ENCODE measurements at regions not wholly inside any gene's neighbourhood (a gene's known extent, or its start where the extent isn't known, plus 50 kb on each side); places are given as distances from the start of the nearest gene placed in this dataset.

DNA sequence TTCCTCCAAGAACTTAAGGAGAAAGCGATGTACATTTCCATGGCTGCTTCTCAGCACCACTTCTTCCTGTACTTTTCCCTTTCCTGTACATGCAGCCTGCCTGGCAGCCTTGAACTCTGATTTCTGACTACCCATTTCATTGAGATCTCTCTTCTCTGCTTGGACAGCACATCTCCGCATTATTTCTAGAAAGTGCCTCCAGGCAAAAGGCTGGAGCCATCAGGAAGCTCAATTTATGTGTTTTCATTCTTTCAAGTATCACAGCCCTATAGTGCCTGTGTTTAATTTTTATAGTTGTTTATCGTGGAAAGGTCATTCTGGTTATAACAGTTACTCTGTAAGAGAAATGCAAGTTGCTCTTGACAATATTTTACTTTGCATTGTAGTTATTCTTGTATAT, 688.0 kb upstream of the ANKRD30A start:
- Mint-ChIP-seq H3K9me3 (peaks cover 3 to 14% (median 8%) of the 10 kb centered on the region in 7 donors), H3K27me3 (peaks cover 4% of the 10 kb centered on the region), H3K4me1 (no peaks in the 10 kb centered on the region), H3K36me3 (no peaks in the 10 kb centered on the region), H3K4me3 (no peak overlapping the region), H3K27ac (no peak overlapping the region)
- ATAC-seq (ENCODE audit: low read depth in 2 of 2) (no peak), DNase-seq (no peak)
- Histone ChIP-seq H3K27ac (ENCODE audit: insufficient read depth, low read length, poor library complexity, severe bottlenecking) (no peak overlapping the region), H3K9me3 (ENCODE audit: control insufficient read depth in 2 of 2, low read length in 2 of 2) (no peaks in the 10 kb centered on the region), H3K36me3 (ENCODE audit: control insufficient read depth, insufficient read depth, low read length) (no peaks in the 10 kb centered on the region), H3K4me3 (ENCODE audit: low read depth, low read length) (no peak overlapping the region), H3K27me3 (ENCODE audit: control insufficient read depth, insufficient read depth, low read length) (no peaks in the 10 kb centered on the region), H3K4me1 (ENCODE audit: control insufficient read depth, insufficient read depth, low read length, poor library complexity, severe bottlenecking) (no peaks in the 10 kb centered on the region)

GRCh38 chr10:36428507-36428906, 696.9 kb upstream of the ANKRD30A start:
- H3K4me3 ChIP-seq (ENCODE audit: low read depth, low read length) = no peak overlapping the region
- H3K4me1 ChIP-seq (ENCODE audit: control insufficient read depth, insufficient read depth, low read length, poor library complexity, severe bottlenecking) = no peaks in the 10 kb centered on the region
- H3K36me3 Mint-ChIP-seq = no peaks in the 10 kb centered on the region
- H3K27me3 ChIP-seq (ENCODE audit: control insufficient read depth, insufficient read depth, low read length) = no peaks in the 10 kb centered on the region
- H3K27ac Mint-ChIP-seq = no peak overlapping the region
- H3K27ac ChIP-seq (ENCODE audit: insufficient read depth, low read length, poor library complexity, severe bottlenecking) = no peak overlapping the region
- no peaks in the 10 kb centered on the region for H3K36me3 ChIP-seq (ENCODE audit: control insufficient read depth, insufficient read depth, low read length)
- H3K9me3 ChIP-seq (ENCODE audit: control insufficient read depth in 2 of 2, low read length in 2 of 2) = peaks cover 0 to 2% of the 10 kb centered on the region in 2 experiments
- H3K27me3 Mint-ChIP-seq = no peaks in the 10 kb centered on the region
- no peak for DNase-seq
- H3K4me1 Mint-ChIP-seq = no peaks in the 10 kb centered on the region
- no peak for ATAC-seq (ENCODE audit: low read depth in 2 of 2)
- H3K4me3 Mint-ChIP-seq = no peak overlapping the region
- H3K9me3 Mint-ChIP-seq = peaks cover 3 to 18% (median 8%) of the 10 kb centered on the region in 7 donors

DNA sequence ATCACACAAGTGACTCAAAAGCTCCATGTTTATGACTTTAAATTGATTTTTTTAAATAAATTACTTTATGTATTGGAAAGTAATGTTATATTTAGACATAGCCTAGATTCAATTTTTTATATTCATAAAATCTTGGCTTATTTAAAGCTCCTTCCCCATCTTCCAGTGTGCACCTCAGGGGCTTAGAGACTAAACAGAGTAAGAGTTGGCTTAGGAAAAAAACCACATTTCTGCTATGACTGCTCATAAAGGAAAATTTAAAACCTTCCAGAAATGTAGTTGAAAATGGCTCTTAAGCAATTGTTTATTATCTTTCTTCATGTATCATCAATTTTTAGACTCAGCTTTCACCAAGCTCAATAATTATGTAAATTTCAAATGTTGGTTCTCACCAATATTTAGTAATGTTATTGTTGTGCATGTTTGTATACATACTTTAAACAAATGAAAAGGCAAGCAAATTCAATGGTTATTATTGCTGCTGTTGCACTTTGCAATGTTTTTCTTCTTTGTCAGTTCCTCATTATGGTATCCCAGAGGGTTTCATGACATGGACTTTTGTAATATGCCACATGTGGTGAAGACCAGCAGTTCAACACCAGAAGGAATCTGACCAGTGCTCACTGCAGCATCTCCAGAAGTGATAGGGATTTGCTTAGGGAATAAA, 700.1 kb upstream of the ANKRD30A start:
- Histone ChIP-seq H3K27ac (ENCODE audit: insufficient read depth, low read length, poor library complexity, severe bottlenecking) (no peak overlapping the region), H3K9me3 (ENCODE audit: control insufficient read depth in 2 of 2, low read length in 2 of 2) (no peaks in the 10 kb centered on the region), H3K27me3 (ENCODE audit: control insufficient read depth, insufficient read depth, low read length) (no peaks in the 10 kb centered on the region), H3K36me3 (ENCODE audit: control insufficient read depth, insufficient read depth, low read length) (no peaks in the 10 kb centered on the region), H3K4me1 (ENCODE audit: control insufficient read depth, insufficient read depth, low read length, poor library complexity, severe bottlenecking) (no peaks in the 10 kb centered on the region), H3K4me3 (ENCODE audit: low read depth, low read length) (no peak overlapping the region)
- no peak overlapping the region for H3K27ac Mint-ChIP-seq
- peaks cover 5 to 25% (median 7%) of the 10 kb centered on the region in 7 donors for H3K9me3 Mint-ChIP-seq
- H3K36me3 Mint-ChIP-seq = no peaks in the 10 kb centered on the region
- no peak overlapping the region for H3K4me3 Mint-ChIP-seq
- ATAC-seq (ENCODE audit: low read depth in 2 of 2) = no peak
- H3K4me1 Mint-ChIP-seq = no peaks in the 10 kb centered on the region
- no peaks in the 10 kb centered on the region for H3K27me3 Mint-ChIP-seq
- no peak for DNase-seq

DNA sequence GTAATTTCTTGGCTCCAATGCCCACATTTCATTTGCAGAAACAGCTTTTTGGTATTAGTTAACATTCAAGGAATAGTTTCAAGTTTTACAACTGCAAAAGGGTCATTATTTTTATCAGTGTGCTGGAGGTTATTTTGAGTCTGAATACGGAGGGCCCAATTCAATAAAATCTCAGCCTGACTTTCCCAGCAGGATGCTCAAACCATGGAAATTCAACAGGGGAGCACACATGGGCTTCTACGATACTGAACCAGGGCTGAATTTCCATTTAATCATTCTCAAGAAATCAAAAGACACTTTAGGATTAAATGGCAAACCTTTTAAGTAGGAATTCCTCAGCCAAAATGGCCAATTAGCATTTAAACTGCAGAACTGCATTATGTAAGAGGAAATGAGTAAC, 700.9 kb upstream of the ANKRD30A start:
- no peak overlapping the region for H3K4me3 ChIP-seq (ENCODE audit: low read depth, low read length)
- no peaks in the 10 kb centered on the region for H3K36me3 ChIP-seq (ENCODE audit: control insufficient read depth, insufficient read depth, low read length)
- no peaks in the 10 kb centered on the region for H3K4me1 Mint-ChIP-seq
- H3K9me3 Mint-ChIP-seq = peaks cover 4 to 20% (median 6%) of the 10 kb centered on the region in 7 donors
- no peaks in the 10 kb centered on the region for H3K36me3 Mint-ChIP-seq
- no peaks in the 10 kb centered on the region for H3K9me3 ChIP-seq (ENCODE audit: control insufficient read depth in 2 of 2, low read length in 2 of 2)
- no peak overlapping the region for H3K27ac ChIP-seq (ENCODE audit: insufficient read depth, low read length, poor library complexity, severe bottlenecking)
- no peak for DNase-seq
- no peaks in the 10 kb centered on the region for H3K27me3 Mint-ChIP-seq
- no peak overlapping the region for H3K4me3 Mint-ChIP-seq
- no peak for ATAC-seq (ENCODE audit: low read depth in 2 of 2)
- H3K27ac Mint-ChIP-seq = no peak overlapping the region
- no peaks in the 10 kb centered on the region for H3K27me3 ChIP-seq (ENCODE audit: control insufficient read depth, insufficient read depth, low read length)
- H3K4me1 ChIP-seq (ENCODE audit: control insufficient read depth, insufficient read depth, low read length, poor library complexity, severe bottlenecking) = no peaks in the 10 kb centered on the region

DNA sequence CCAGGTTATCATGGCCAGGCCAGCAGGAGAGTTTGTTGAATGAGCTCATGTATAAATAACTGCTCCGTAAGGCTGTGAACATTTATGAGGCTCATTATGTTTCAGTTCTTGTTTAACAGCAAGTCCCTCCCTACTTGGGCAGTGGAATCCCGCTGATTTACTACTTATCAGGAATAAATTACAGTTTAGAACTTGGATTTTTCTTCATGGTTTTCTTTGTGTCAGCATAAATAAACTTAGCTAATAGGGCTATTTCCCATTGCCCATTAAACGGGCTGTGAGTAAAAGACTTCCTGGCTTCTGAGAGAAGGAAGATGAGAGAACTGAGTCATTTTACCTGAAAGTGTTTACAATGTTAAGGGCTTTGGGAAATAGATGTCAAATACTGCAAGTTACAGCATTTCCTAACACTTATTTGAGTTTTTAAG, 701.6 kb upstream of the ANKRD30A start:
- no peak for DNase-seq

GRCh38 chr10:36421992-36422391, 703.4 kb upstream of the ANKRD30A start:
- no peaks in the 10 kb centered on the region for H3K27me3 ChIP-seq (ENCODE audit: control insufficient read depth, insufficient read depth, low read length)
- Mint-ChIP-seq H3K9me3 (peaks cover 0 to 25% (median 4%) of the 10 kb centered on the region in 7 donors), H3K4me3 (no peak overlapping the region)

More for the DNA sequence above, 701.6 kb upstream of the ANKRD30A start:
- Mint-ChIP-seq H3K9me3 (peaks cover 3 to 16% (median 4%) of the 10 kb centered on the region in 7 donors), H3K4me3 (no peak overlapping the region), H3K27me3 (no peaks in the 10 kb centered on the region), H3K36me3 (no peaks in the 10 kb centered on the region), H3K27ac (no peak overlapping the region), H3K4me1 (no peaks in the 10 kb centered on the region)
- no peaks in the 10 kb centered on the region for H3K27me3 ChIP-seq (ENCODE audit: control insufficient read depth, insufficient read depth, low read length)
- no peaks in the 10 kb centered on the region for H3K4me1 ChIP-seq (ENCODE audit: control insufficient read depth, insufficient read depth, low read length, poor library complexity, severe bottlenecking)
- H3K36me3 ChIP-seq (ENCODE audit: control insufficient read depth, insufficient read depth, low read length) = no peaks in the 10 kb centered on the region
- no peak overlapping the region for H3K4me3 ChIP-seq (ENCODE audit: low read depth, low read length)
- no peaks in the 10 kb centered on the region for H3K9me3 ChIP-seq (ENCODE audit: control insufficient read depth in 2 of 2, low read length in 2 of 2)
- no peak for ATAC-seq (ENCODE audit: low read depth in 2 of 2)
- no peak overlapping the region for H3K27ac ChIP-seq (ENCODE audit: insufficient read depth, low read length, poor library complexity, severe bottlenecking)

GRCh38 chr10:36416513-36416912, 708.9 kb upstream of the ANKRD30A start:
- no peaks in the 10 kb centered on the region for H3K36me3 Mint-ChIP-seq

More at GRCh38 chr10:36421992-36422391, 703.4 kb upstream of the ANKRD30A start:
- H3K4me1 ChIP-seq (ENCODE audit: control insufficient read depth, insufficient read depth, low read length, poor library complexity, severe bottlenecking) = no peaks in the 10 kb centered on the region
- no peak for ATAC-seq (ENCODE audit: low read depth in 2 of 2)
- H3K27ac Mint-ChIP-seq = no peak overlapping the region
- no peaks in the 10 kb centered on the region for H3K36me3 ChIP-seq (ENCODE audit: control insufficient read depth, insufficient read depth, low read length)
- no peak for DNase-seq
- H3K36me3 Mint-ChIP-seq = no peaks in the 10 kb centered on the region
- H3K27me3 Mint-ChIP-seq = no peaks in the 10 kb centered on the region
- no peaks in the 10 kb centered on the region for H3K4me1 Mint-ChIP-seq
- H3K9me3 ChIP-seq (ENCODE audit: control insufficient read depth in 2 of 2, low read length in 2 of 2) = no peaks in the 10 kb centered on the region
- no peak overlapping the region for H3K4me3 ChIP-seq (ENCODE audit: low read depth, low read length)
- H3K27ac ChIP-seq (ENCODE audit: insufficient read depth, low read length, poor library complexity, severe bottlenecking) = no peak overlapping the region

GRCh38 chr10:36412942-36413341, 712.5 kb upstream of the ANKRD30A start:
- no peak for DNase-seq
- Mint-ChIP-seq H3K36me3 (no peaks in the 10 kb centered on the region), H3K27me3 (no peaks in the 10 kb centered on the region), H3K4me3 (no peak overlapping the region), H3K27ac (no peak overlapping the region), H3K9me3 (peaks cover 0 to 43% (median 7%) of the 10 kb centered on the region in 7 donors), H3K4me1 (no peaks in the 10 kb centered on the region)
- H3K27ac ChIP-seq (ENCODE audit: insufficient read depth, low read length, poor library complexity, severe bottlenecking) = no peak overlapping the region
- no peak overlapping the region for H3K4me3 ChIP-seq (ENCODE audit: low read depth, low read length)
- ATAC-seq (ENCODE audit: low read depth in 2 of 2) = no peak
- H3K4me1 ChIP-seq (ENCODE audit: control insufficient read depth, insufficient read depth, low read length, poor library complexity, severe bottlenecking) = no peaks in the 10 kb centered on the region
- no peaks in the 10 kb centered on the region for H3K36me3 ChIP-seq (ENCODE audit: control insufficient read depth, insufficient read depth, low read length)
- peaks cover 4 to 10% of the 10 kb centered on the region in 2 experiments for H3K9me3 ChIP-seq (ENCODE audit: control insufficient read depth in 2 of 2, low read length in 2 of 2)
- H3K27me3 ChIP-seq (ENCODE audit: control insufficient read depth, insufficient read depth, low read length) = no peaks in the 10 kb centered on the region

More at GRCh38 chr10:36416513-36416912, 708.9 kb upstream of the ANKRD30A start:
- no peak overlapping the region for H3K27ac Mint-ChIP-seq
- H3K4me3 Mint-ChIP-seq = no peak overlapping the region
- Histone ChIP-seq H3K27ac (ENCODE audit: insufficient read depth, low read length, poor library complexity, severe bottlenecking) (no peak overlapping the region), H3K9me3 (ENCODE audit: control insufficient read depth in 2 of 2, low read length in 2 of 2) (peaks cover 4 to 6% of the 10 kb centered on the region in 2 experiments), H3K4me3 (ENCODE audit: low read depth, low read length) (no peak overlapping the region), H3K27me3 (ENCODE audit: control insufficient read depth, insufficient read depth, low read length) (no peaks in the 10 kb centered on the region), H3K36me3 (ENCODE audit: control insufficient read depth, insufficient read depth, low read length) (no peaks in the 10 kb centered on the region), H3K4me1 (ENCODE audit: control insufficient read depth, insufficient read depth, low read length, poor library complexity, severe bottlenecking) (no peaks in the 10 kb centered on the region)
- no peaks in the 10 kb centered on the region for H3K4me1 Mint-ChIP-seq
- H3K27me3 Mint-ChIP-seq = no peaks in the 10 kb centered on the region
- ATAC-seq (ENCODE audit: low read depth in 2 of 2) = no peak
- H3K9me3 Mint-ChIP-seq = peaks cover 0 to 36% (median 4%) of the 10 kb centered on the region in 7 donors
- no peak for DNase-seq
